ENCODE measurements at regions not wholly inside any gene's neighbourhood (a gene's known extent, or its start where the extent isn't known, plus 50 kb on each side); places are given as distances from the start of the nearest gene placed in this dataset.

GRCh38 chr5:44506561-44506960, 117.3 kb upstream of the FGF10 start:
- TF ChIP-seq PRMT3 (CRISPR knock-in tag; IDR thresholded peaks at IDR 0.05; ENCODE audit: borderline replicate concordance, low read depth) (no peak), SRF (IDR thresholded peaks at IDR 0.05; ENCODE audit: low read depth, low read length) (no peak), SOX6 (IDR thresholded peaks at IDR 0.05) (no peak), SOX6 (CRISPR knock-in tag; IDR thresholded peaks at IDR 0.05) (no peak), CTCF (CRISPR knock-in tag; IDR thresholded peaks at IDR 0.05) (no peak), CBFB (CRISPR knock-in tag; IDR thresholded peaks at IDR 0.05) (no peak), ZBTB21 (CRISPR knock-in tag; IDR thresholded peaks at IDR 0.05) (no peak), FLYWCH1 (CRISPR knock-in tag; IDR thresholded peaks at IDR 0.05) (no peak), TMF1 (CRISPR knock-in tag; IDR thresholded peaks at IDR 0.05; ENCODE audit: low read depth) (no peak), RBM22 (optimal IDR thresholded peaks at IDR 0.05; ENCODE audit: low read length) (no peak), MAZ (IDR thresholded peaks at IDR 0.05; ENCODE audit: borderline replicate concordance, low read depth, low read length) (no peak), MAZ (CRISPR knock-in tag; IDR thresholded peaks at IDR 0.05; ENCODE audit: low read depth) (no peak), RXRA (CRISPR knock-in tag; IDR thresholded peaks at IDR 0.05) (no peak), FOSL2 (CRISPR knock-in tag; IDR thresholded peaks at IDR 0.05) (no peak), PHF8 (CRISPR knock-in tag; IDR thresholded peaks at IDR 0.05) (no peak)

All from HepG2 (cell line).